ENCODE measurements at regions not wholly inside any gene's neighbourhood (a gene's known extent, or its start where the extent isn't known, plus 50 kb on each side); places are given as distances from the start of the nearest gene placed in this dataset.

- DNase-seq: no peak
Measured at GRCh38 chr22:27635435-27635834, 166.1 kb downstream of the MN1 start.

GRCh38 chr22:27635852-27636251 is 165.7 kb downstream of the MN1 start:
- DNase-seq: no peak

- no peak for DNase-seq
Measured at GRCh38 chr22:27636716-27637508, 164.6 kb downstream of the MN1 start.

- DNase-seq: peak; percentile 3
Measured at GRCh38 chr22:27637604-27638003, 164.0 kb downstream of the MN1 start.

GRCh38 chr22:27638329-27639233 is 163.0 kb downstream of the MN1 start:
- DNase-seq: no peak

GRCh38 chr22:27639248-27640086 is 162.1 kb downstream of the MN1 start:
- no peak for DNase-seq

GRCh38 chr22:27641049-27641795 is 160.3 kb downstream of the MN1 start:
- DNase-seq: no peak

GRCh38 chr22:27642104-27642800 is 159.3 kb downstream of the MN1 start:
- DNase-seq: no peak

GRCh38 chr22:27643907-27644306 is 157.6 kb downstream of the MN1 start:
- DNase-seq: no peak

- DNase-seq: no peak
Measured at GRCh38 chr22:27644566-27644965, 157.0 kb downstream of the MN1 start.

GRCh38 chr22:27647540-27647939 is 154.0 kb downstream of the MN1 start:
- DNase-seq: no peak

GRCh38 chr22:27648074-27648473 is 153.5 kb downstream of the MN1 start:
- no peak for DNase-seq

- DNase-seq: no peak
Measured at GRCh38 chr22:27648853-27649252, 152.7 kb downstream of the MN1 start.

GRCh38 chr22:27650572-27650971 is 151.0 kb downstream of the MN1 start:
- DNase-seq: no peak

- no peak for DNase-seq
Measured at GRCh38 chr22:27650985-27651384, 150.6 kb downstream of the MN1 start.

- no peak for DNase-seq
Measured at GRCh38 chr22:27651486-27651885, 150.1 kb downstream of the MN1 start.

GRCh38 chr22:27654546-27655445 is 146.8 kb downstream of the MN1 start:
- DNase-seq: no peak

GRCh38 chr22:27655582-27656185 is 145.9 kb downstream of the MN1 start:
- DNase-seq: no peak

- no peak for DNase-seq
Measured at GRCh38 chr22:27656970-27657369, 144.6 kb downstream of the MN1 start.

GRCh38 chr22:27660306-27660705 is 141.2 kb downstream of the MN1 start:
- DNase-seq: no peak

Data from kidney glomerular epithelial cell (primary cell).